Right lobe of liver (tissue), 4 donors: ENCODE measurements at regions not wholly inside any gene's neighbourhood (a gene's known extent, or its start where the extent isn't known, plus 50 kb on each side); places are given as distances from the start of the nearest gene placed in this dataset.

Experiments
- POLR2A ChIP-seq: fragments of 450-650 bp; IDR thresholded peaks from one replicate; pipeline ENCODE4 v1.6.1; 2017; ENCODE audit warnings: antibody characterized with exemption, mild to moderate bottlenecking
- TF ChIP-seq, protein P1 (sequence below), 4 donors: fragments of 200-600 bp in 3 of 4; fragments of 450-650 bp in 1 of 4; IDR thresholded peaks; one replicate each; pipeline versions ENCODE4 v1.5.1 to v1.8.0; 2016 to 2022; ENCODE audit warnings: antibody characterized with exemption in 4 of 4, mild to moderate bottlenecking in 2 of 4
- donor health status: DM: no; HTN: no; CAD: no.
- donor health status: DM: no; HTN: no; CAD: no.
- donor health status: DM: no; HTN: yes; CAD: no.

- TF ChIP-seq, protein P1, sequence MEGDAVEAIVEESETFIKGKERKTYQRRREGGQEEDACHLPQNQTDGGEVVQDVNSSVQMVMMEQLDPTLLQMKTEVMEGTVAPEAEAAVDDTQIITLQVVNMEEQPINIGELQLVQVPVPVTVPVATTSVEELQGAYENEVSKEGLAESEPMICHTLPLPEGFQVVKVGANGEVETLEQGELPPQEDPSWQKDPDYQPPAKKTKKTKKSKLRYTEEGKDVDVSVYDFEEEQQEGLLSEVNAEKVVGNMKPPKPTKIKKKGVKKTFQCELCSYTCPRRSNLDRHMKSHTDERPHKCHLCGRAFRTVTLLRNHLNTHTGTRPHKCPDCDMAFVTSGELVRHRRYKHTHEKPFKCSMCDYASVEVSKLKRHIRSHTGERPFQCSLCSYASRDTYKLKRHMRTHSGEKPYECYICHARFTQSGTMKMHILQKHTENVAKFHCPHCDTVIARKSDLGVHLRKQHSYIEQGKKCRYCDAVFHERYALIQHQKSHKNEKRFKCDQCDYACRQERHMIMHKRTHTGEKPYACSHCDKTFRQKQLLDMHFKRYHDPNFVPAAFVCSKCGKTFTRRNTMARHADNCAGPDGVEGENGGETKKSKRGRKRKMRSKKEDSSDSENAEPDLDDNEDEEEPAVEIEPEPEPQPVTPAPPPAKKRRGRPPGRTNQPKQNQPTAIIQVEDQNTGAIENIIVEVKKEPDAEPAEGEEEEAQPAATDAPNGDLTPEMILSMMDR (IDR thresholded peaks at IDR 0.05) = no peak
- no peak for TF ChIP-seq POLR2A
Measured at GRCh38 chr3:8405144-8405543, 96.5 kb upstream of the LMCD1 start.
